NT2/D1 (cell line): ENCODE measurements at regions not wholly inside any gene's neighbourhood (a gene's known extent, or its start where the extent isn't known, plus 50 kb on each side); places are given as distances from the start of the nearest gene placed in this dataset.

Experiments
- DNase-seq: peaks from one replicate; pipeline ENCODE4 v3.0.0-alpha.2; 2011; ENCODE audit warnings: low read depth, low spot score
- H3K27me3 ChIP-seq: 2 replicates; pipeline ENCODE4 v1.6.0; 2011; ENCODE audit warnings: mild to moderate bottlenecking; ENCODE audit not compliant: insufficient read length, insufficient read depth
- H3K36me3 ChIP-seq: 2 replicates; pipeline ENCODE4 v1.6.1; 2011; ENCODE audit warnings: mild to moderate bottlenecking, low read length, mixed read lengths; ENCODE audit not compliant: insufficient read depth, insufficient read length
- H3K4me1 ChIP-seq: 2 replicates; pipeline ENCODE4 v1.5.1; 2011; ENCODE audit not compliant: insufficient read depth, insufficient read length
- H3K4me3 ChIP-seq: 2 replicates; pipeline ENCODE4 v1.5.1; 2011; ENCODE audit warnings: low read depth; ENCODE audit not compliant: insufficient read length
- H3K9ac ChIP-seq: 2 replicates; pipeline ENCODE4 v1.6.0; 2011; ENCODE audit warnings: low read depth; ENCODE audit not compliant: insufficient read length
- H3K9me3 ChIP-seq: 2 replicates; pipeline ENCODE4 v1.5.1; 2011; ENCODE audit warnings: mild to moderate bottlenecking, low read length; ENCODE audit not compliant: insufficient read depth
- SUZ12 ChIP-seq: IDR thresholded peaks from 2 replicates; pipeline ENCODE4 v1.6.1; 2011; ENCODE audit not compliant: insufficient read length, insufficient read depth; ENCODE audit errors: extremely low read depth
- YY1 ChIP-seq: IDR thresholded peaks from 2 replicates; pipeline ENCODE4 v1.6.1; 2011; ENCODE audit not compliant: insufficient read length, insufficient read depth
- ZNF274 ChIP-seq: IDR thresholded peaks from 2 replicates; pipeline ENCODE4 v1.6.1; 2011; ENCODE audit warnings: mild to moderate bottlenecking, low read depth, low read length

DNA sequence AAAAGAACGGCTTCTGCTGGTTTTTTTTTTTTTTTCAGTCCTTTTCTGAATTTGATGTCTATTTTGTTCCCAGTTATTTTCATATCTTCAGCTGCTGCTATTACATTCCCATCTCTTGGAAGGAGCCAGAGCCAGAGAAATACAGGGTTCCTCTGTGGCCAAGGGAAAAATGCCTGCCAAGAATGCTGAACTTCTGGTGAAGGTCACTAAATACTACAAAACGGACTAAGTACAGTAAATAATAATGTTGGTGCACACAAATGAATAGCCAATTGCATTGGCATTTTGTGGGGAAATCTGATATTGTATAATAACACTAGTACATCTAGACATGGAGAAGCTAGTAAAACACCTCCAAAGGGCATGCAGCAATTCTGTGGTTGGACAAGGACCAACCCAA lies 56.3 kb upstream of the ZEB1 start:
- no peak for DNase-seq
- no peaks in the 10 kb centered on the region for H3K36me3 ChIP-seq
- H3K9me3 ChIP-seq, result no peaks in the 10 kb centered on the region
- no peaks in the 10 kb centered on the region for H3K27me3 ChIP-seq
- H3K4me3 ChIP-seq, result no peak overlapping the region
- TF ChIP-seq YY1 (no peak), SUZ12 (no peak), ZNF274 (no peak)
- H3K4me1 ChIP-seq, result no peaks in the 10 kb centered on the region
- no peak overlapping the region for H3K9ac ChIP-seq

DNA sequence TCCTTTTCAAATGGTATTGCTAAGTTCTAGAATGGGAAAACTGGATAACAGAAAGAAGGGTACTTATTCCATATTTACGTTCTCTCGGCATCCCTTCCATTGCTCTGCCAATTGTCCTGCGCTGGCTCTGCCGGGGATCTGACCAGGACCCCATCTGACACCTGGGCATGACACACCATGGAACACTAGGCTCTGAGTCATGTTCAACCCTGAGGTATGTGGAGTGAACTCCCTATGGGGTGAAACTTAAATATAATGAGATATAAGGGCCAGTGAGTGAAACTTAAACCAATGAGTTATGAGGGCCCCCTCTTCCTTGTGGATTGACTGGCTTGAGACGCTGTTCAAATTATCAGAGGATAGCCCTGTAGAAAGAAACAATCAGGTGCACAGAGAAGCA lies 55.1 kb upstream of the ZEB1 start:
- no peaks in the 10 kb centered on the region for H3K9me3 ChIP-seq
- H3K4me1 ChIP-seq, result no peaks in the 10 kb centered on the region
- TF ChIP-seq YY1 (no peak), ZNF274 (no peak), SUZ12 (no peak)
- H3K4me3 ChIP-seq, result no peak overlapping the region
- H3K36me3 ChIP-seq, result no peaks in the 10 kb centered on the region
- H3K27me3 ChIP-seq, result no peaks in the 10 kb centered on the region
- no peak overlapping the region for H3K9ac ChIP-seq
- DNase-seq, result no peak

DNA sequence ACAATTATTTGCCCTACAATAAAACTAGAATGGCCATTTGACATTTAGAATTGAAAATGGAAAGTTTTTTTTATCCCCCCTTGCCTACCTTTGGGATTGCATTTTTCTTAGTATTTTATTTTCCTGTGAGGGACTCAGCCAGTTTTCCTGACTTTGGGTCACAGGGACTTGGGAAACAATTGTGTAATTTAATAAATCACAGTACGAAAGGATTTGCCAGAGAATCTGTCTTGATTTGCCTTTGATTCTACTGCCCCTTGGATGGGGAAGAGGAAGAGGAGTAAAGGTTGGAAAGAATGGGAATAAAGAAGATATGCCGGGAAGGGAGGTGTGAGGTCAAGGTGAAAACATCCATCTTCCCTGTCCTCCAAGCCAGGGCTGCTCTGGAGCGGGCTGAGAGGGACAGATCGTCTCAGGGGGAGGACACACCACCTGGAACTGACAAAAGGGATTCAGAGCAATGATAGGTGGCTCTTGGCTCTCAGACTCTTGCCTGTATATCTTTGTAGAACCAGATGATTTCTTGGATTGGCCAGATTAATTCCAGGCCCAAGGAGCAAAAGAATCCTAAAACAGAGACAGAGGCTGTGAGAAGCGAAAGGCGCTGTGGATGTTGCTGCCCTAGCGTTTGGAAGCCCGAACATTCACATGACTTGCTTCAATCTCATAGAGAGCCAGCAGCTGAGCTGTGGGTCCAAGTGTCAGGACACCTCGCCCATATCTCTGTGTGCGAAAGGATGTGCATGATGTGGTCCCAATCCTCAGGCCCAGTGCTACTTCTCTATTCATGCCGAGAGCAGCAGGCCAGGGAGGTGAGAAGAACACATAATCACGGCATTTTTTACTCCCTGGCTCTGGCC lies 50.3 kb upstream of the ZEB1 start:
- TF ChIP-seq ZNF274 (no peak), SUZ12 (no peak), YY1 (no peak)

More for the DNA sequence above, 50.3 kb upstream of the ZEB1 start:
- Histone ChIP-seq H3K9ac (no peak overlapping the region), H3K9me3 (no peaks in the 10 kb centered on the region), H3K4me1 (no peaks in the 10 kb centered on the region), H3K4me3 (no peak overlapping the region), H3K27me3 (no peaks in the 10 kb centered on the region), H3K36me3 (no peaks in the 10 kb centered on the region)
- DNase-seq, result no peak
